T-cell (primary cell): ENCODE measurements at regions not wholly inside any gene's neighbourhood (a gene's known extent, or its start where the extent isn't known, plus 50 kb on each side); places are given as distances from the start of the nearest gene placed in this dataset.

Experiments
- ATAC-seq, 4 experiments: fragments of 200-7000 bp in 3 of 4; fragments of 150-1000 bp in 1 of 4; cut with Tn5 transposase; replicated peaks in 1 of 4; 1 replicate in 3 of 4; 2 replicates in 1 of 4; pipeline ENCODE4 v1.10.0; 2021; ENCODE audit warnings: moderate library complexity in 3 of 4, mild to moderate bottlenecking in 2 of 4, moderate number of reproducible peaks in 1 of 4
- CTCF ChIA-PET, 2 donors: fragments of 300-600 bp; sonication (Branson Sonifier 250); formaldehyde crosslinking; loops; one replicate each; lab custom pipeline; 2022; ENCODE audit warnings: antibody characterized with exemption in 2 of 2; lab: Charles Lee
- POLR2A ChIA-PET, 2 donors: fragments of 300-600 bp; sonication (Branson Sonifier 250); formaldehyde crosslinking; loops; one replicate each; lab custom pipeline; 2022; ENCODE audit warnings: antibody characterized with exemption in 2 of 2; lab: Charles Lee
- DNase-seq, 35 experiments: peaks; one replicate each; pipeline versions ENCODE4 v3.0.0 to v3.0.0-alpha.2; 2013 to 2023
- H3K27ac ChIP-seq: one replicate; pipeline ENCODE4 v1.5.1; 2013; ENCODE audit warnings: low read length
- H3K27me3 ChIP-seq, 2 experiments: replicated peaks in 1 of 2; 1 replicate in 1 of 2; 2 replicates in 1 of 2; pipeline versions ENCODE4 v1.6.1 to v1.7.0; 2013; ENCODE audit warnings: low read length in 1 of 2, mixed read lengths in 1 of 2; ENCODE audit not compliant: control insufficient read depth in 2 of 2, insufficient read depth in 2 of 2; ENCODE audit errors: extremely low read depth in 1 of 2
- H3K36me3 ChIP-seq, 2 donors: 1 replicate in 1 of 2; 2 replicates in 1 of 2; pipeline versions ENCODE4 v1.6.1 to v1.7.0; 2013; ENCODE audit warnings: low read length in 1 of 2; ENCODE audit not compliant: control insufficient read depth in 2 of 2, insufficient read depth in 1 of 2; ENCODE audit errors: extremely low read depth in 1 of 2
- H3K4me1 ChIP-seq, 2 experiments: 1 replicate in 1 of 2; 2 replicates in 1 of 2; pipeline versions ENCODE4 v1.6.1 to v1.7.0; 2013; ENCODE audit warnings: low read length in 2 of 2, mixed read lengths in 1 of 2; ENCODE audit not compliant: insufficient read depth in 2 of 2, control insufficient read depth in 1 of 2; ENCODE audit errors: extremely low read depth in 1 of 2
- H3K4me3 ChIP-seq, 2 donors: 1 replicate in 1 of 2; 2 replicates in 1 of 2; pipeline versions ENCODE4 v1.5.1 to v1.7.0; 2013; ENCODE audit warnings: mild to moderate bottlenecking in 2 of 2, low read length in 1 of 2, moderate library complexity in 1 of 2; ENCODE audit not compliant: control insufficient read depth in 1 of 2; ENCODE audit errors: extremely low read depth in 1 of 2
- H3K9me3 ChIP-seq: 2 replicates; pipeline ENCODE4 v1.7.0; 2013
- H3K27ac Mint-ChIP-seq, 2 donors: one replicate each; pipeline ENCODE4 v1.8.0; 2020 to 2021; ENCODE audit warnings: mild to moderate bottlenecking in 2 of 2, mixed read lengths in 2 of 2
- H3K27me3 Mint-ChIP-seq, 2 donors: one replicate each; pipeline ENCODE4 v1.8.0; 2021 to 2022; ENCODE audit warnings: mixed read lengths in 2 of 2
- H3K36me3 Mint-ChIP-seq: one replicate; pipeline ENCODE4 v1.8.0; 2021; ENCODE audit warnings: mixed read lengths
- H3K4me1 Mint-ChIP-seq, 3 donors: one replicate each; pipeline ENCODE4 v1.8.0; 2020 to 2022; ENCODE audit warnings: mixed read lengths in 3 of 3, mild to moderate bottlenecking in 1 of 3
- H3K4me3 Mint-ChIP-seq, 3 donors: one replicate each; pipeline ENCODE4 v1.8.0; 2020 to 2022; ENCODE audit warnings: mild to moderate bottlenecking in 3 of 3, mixed read lengths in 3 of 3, moderate library complexity in 3 of 3
- H3K9me3 Mint-ChIP-seq, 3 donors: one replicate each; pipeline ENCODE4 v1.8.0; 2020 to 2022; ENCODE audit warnings: mixed read lengths in 3 of 3
- WGBS: methylation state at CpG from one replicate; pipeline ENCODE4 v1.1.5; 2013; ENCODE audit warnings: missing lambda C conversion rate; ENCODE audit not compliant: insufficient coverage; 5-methylcytosine and 5-hydroxymethylcytosine counted together

- no peak for DNase-seq
- H3K9me3 Mint-ChIP-seq = no peaks in the 10 kb centered on the region
Measured at GRCh38 chr2:16587601-16588000, 78.0 kb downstream of the CYRIA start.

GRCh38 chr2:16584824-16585540 lies 80.7 kb downstream of the CYRIA start:
- no peaks in the 10 kb centered on the region for H3K36me3 Mint-ChIP-seq
- H3K9me3 ChIP-seq = no peaks in the 10 kb centered on the region
- no peak overlapping the region for H3K4me3 ChIP-seq
- no peaks in the 10 kb centered on the region for H3K4me1 ChIP-seq
- no peaks in the 10 kb centered on the region for H3K9me3 Mint-ChIP-seq
- no peaks in the 10 kb centered on the region for H3K27me3 Mint-ChIP-seq
- no peak overlapping the region for H3K27ac ChIP-seq
- DNase-seq (no peak), ATAC-seq (no peak)
- no peaks in the 10 kb centered on the region for H3K36me3 ChIP-seq
- POLR2A ChIA-PET = no interaction called here
- no peaks in the 10 kb centered on the region for H3K27me3 ChIP-seq
- H3K4me1 Mint-ChIP-seq = no peaks in the 10 kb centered on the region
- no CpG with 5 or more reads among the region's 2 CpGs for WGBS
- H3K4me3 Mint-ChIP-seq = no peak overlapping the region
- CTCF ChIA-PET = no interaction called here
- H3K27ac Mint-ChIP-seq = no peak overlapping the region

More at GRCh38 chr2:16587601-16588000, 78.0 kb downstream of the CYRIA start:
- Mint-ChIP-seq H3K36me3 (no peaks in the 10 kb centered on the region), H3K4me3 (no peak overlapping the region), H3K4me1 (no peaks in the 10 kb centered on the region), H3K27ac (no peak overlapping the region), H3K27me3 (peaks cover 0 to 3% of the 10 kb centered on the region in 2 donors)
- ATAC-seq = no peak
- H3K27ac ChIP-seq = no peak overlapping the region
- WGBS = no CpG with 5 or more reads among the region's 4 CpGs
- ChIA-PET CTCF (no interaction called here), POLR2A (no interaction called here)
- no peak overlapping the region for H3K4me3 ChIP-seq
- no peaks in the 10 kb centered on the region for H3K9me3 ChIP-seq
- H3K27me3 ChIP-seq = no peaks in the 10 kb centered on the region
- no peaks in the 10 kb centered on the region for H3K36me3 ChIP-seq
- no peaks in the 10 kb centered on the region for H3K4me1 ChIP-seq

- WGBS = 73% methylated on average over 2 of the region's 2 CpGs
Measured at GRCh38 chr2:16584084-16584483, 81.5 kb downstream of the CYRIA start.

GRCh38 chr2:16581241-16581640 lies 84.4 kb downstream of the CYRIA start:
- Histone ChIP-seq H3K4me1 (no peaks in the 10 kb centered on the region), H3K9me3 (no peaks in the 10 kb centered on the region), H3K27me3 (peaks cover 0 to 2% of the 10 kb centered on the region in 2 experiments), H3K36me3 (no peaks in the 10 kb centered on the region), H3K4me3 (no peak overlapping the region), H3K27ac (no peak overlapping the region)
- ChIA-PET POLR2A (no interaction called here), CTCF (no interaction called here)
- H3K27ac Mint-ChIP-seq = no peak overlapping the region
- WGBS = no CpG with 5 or more reads among the region's 1 CpG
- H3K4me3 Mint-ChIP-seq = no peak overlapping the region
- H3K9me3 Mint-ChIP-seq = no peaks in the 10 kb centered on the region
- H3K27me3 Mint-ChIP-seq = peaks cover 0 to 3% of the 10 kb centered on the region in 2 donors
- DNase-seq (no peak), ATAC-seq (no peak)
- H3K4me1 Mint-ChIP-seq = no peaks in the 10 kb centered on the region
- H3K36me3 Mint-ChIP-seq = no peaks in the 10 kb centered on the region

More at GRCh38 chr2:16584084-16584483, 81.5 kb downstream of the CYRIA start:
- H3K4me3 ChIP-seq = no peak overlapping the region
- H3K4me1 ChIP-seq = no peaks in the 10 kb centered on the region
- no peaks in the 10 kb centered on the region for H3K9me3 Mint-ChIP-seq
- H3K36me3 Mint-ChIP-seq = no peaks in the 10 kb centered on the region
- H3K9me3 ChIP-seq = no peaks in the 10 kb centered on the region
- no peaks in the 10 kb centered on the region for H3K27me3 ChIP-seq
- H3K27me3 Mint-ChIP-seq = no peaks in the 10 kb centered on the region
- H3K4me3 Mint-ChIP-seq = no peak overlapping the region
- no peaks in the 10 kb centered on the region for H3K36me3 ChIP-seq
- DNase-seq (no peak), ATAC-seq (no peak)
- POLR2A ChIA-PET = no interaction called here
- CTCF ChIA-PET = no interaction called here
- H3K27ac ChIP-seq = no peak overlapping the region
- no peaks in the 10 kb centered on the region for H3K4me1 Mint-ChIP-seq
- H3K27ac Mint-ChIP-seq = no peak overlapping the region

- no peaks in the 10 kb centered on the region for H3K9me3 ChIP-seq
- H3K36me3 ChIP-seq = no peaks in the 10 kb centered on the region
- ChIA-PET CTCF (no interaction called here), POLR2A (no interaction called here)
- DNase-seq (no peak), ATAC-seq (no peak)
- Mint-ChIP-seq H3K36me3 (peaks cover 2% of the 10 kb centered on the region), H3K27ac (no peak overlapping the region), H3K4me1 (no peaks in the 10 kb centered on the region), H3K27me3 (peaks cover 8 to 9% of the 10 kb centered on the region in 2 donors), H3K9me3 (peaks cover 0 to 5% (median 0%) of the 10 kb centered on the region in 3 donors), H3K4me3 (no peak overlapping the region)
- peaks cover 0 to 8% of the 10 kb centered on the region in 2 experiments for H3K27me3 ChIP-seq
- H3K4me1 ChIP-seq = no peaks in the 10 kb centered on the region
- no peak overlapping the region for H3K4me3 ChIP-seq
- WGBS = 100% methylated on average over 1 of the region's 3 CpGs
- no peak overlapping the region for H3K27ac ChIP-seq
Measured at GRCh38 chr2:16578081-16578480, 87.6 kb downstream of the CYRIA start.

GRCh38 chr2:16570516-16570915 lies 95.1 kb downstream of the CYRIA start:
- ChIA-PET POLR2A (no interaction called here), CTCF (no interaction called here)
- Histone ChIP-seq H3K4me3 (no peak overlapping the region), H3K9me3 (no peaks in the 10 kb centered on the region), H3K36me3 (no peaks in the 10 kb centered on the region), H3K27me3 (peaks cover 0 to 6% of the 10 kb centered on the region in 2 experiments), H3K27ac (no peak overlapping the region), H3K4me1 (no peaks in the 10 kb centered on the region)
- peaks cover 0 to 5% (median 0%) of the 10 kb centered on the region in 3 donors for H3K9me3 Mint-ChIP-seq
- no peaks in the 10 kb centered on the region for H3K4me1 Mint-ChIP-seq
- H3K36me3 Mint-ChIP-seq = peaks cover 2% of the 10 kb centered on the region
- H3K4me3 Mint-ChIP-seq = no peak overlapping the region
- ATAC-seq = no peak
- WGBS = no CpG with 5 or more reads among the region's 3 CpGs
- DNase-seq = no peak
- H3K27ac Mint-ChIP-seq = no peak overlapping the region
- peaks cover 3 to 20% of the 10 kb centered on the region in 2 donors for H3K27me3 Mint-ChIP-seq
